AG09319 (cell line): ENCODE measurements at regions not wholly inside any gene's neighbourhood (a gene's known extent, or its start where the extent isn't known, plus 50 kb on each side); places are given as distances from the start of the nearest gene placed in this dataset.
"Not testable (repeated sequence)": the region's sequence is repeated elsewhere in the genome, so short reads cannot be mapped to it uniquely, and the experiment has no call there.

Source experiments
- DNase-seq: peaks from one replicate; pipeline ENCODE4 v3.0.0-alpha.2; 2010; ENCODE audit warnings: low read depth; ENCODE audit errors: extremely low read depth
- TF ChIP-seq, protein P1 (sequence below): IDR thresholded peaks from 2 replicates; pipeline ENCODE4 v1.5.1; 2011; ENCODE audit warnings: low read depth, mild to moderate bottlenecking, inconsistent platforms, low read length, moderate library complexity

GRCh38 chr3:82628385-82629014 is 867.1 kb upstream of the GBE1 start:
- TF ChIP-seq, protein P1, sequence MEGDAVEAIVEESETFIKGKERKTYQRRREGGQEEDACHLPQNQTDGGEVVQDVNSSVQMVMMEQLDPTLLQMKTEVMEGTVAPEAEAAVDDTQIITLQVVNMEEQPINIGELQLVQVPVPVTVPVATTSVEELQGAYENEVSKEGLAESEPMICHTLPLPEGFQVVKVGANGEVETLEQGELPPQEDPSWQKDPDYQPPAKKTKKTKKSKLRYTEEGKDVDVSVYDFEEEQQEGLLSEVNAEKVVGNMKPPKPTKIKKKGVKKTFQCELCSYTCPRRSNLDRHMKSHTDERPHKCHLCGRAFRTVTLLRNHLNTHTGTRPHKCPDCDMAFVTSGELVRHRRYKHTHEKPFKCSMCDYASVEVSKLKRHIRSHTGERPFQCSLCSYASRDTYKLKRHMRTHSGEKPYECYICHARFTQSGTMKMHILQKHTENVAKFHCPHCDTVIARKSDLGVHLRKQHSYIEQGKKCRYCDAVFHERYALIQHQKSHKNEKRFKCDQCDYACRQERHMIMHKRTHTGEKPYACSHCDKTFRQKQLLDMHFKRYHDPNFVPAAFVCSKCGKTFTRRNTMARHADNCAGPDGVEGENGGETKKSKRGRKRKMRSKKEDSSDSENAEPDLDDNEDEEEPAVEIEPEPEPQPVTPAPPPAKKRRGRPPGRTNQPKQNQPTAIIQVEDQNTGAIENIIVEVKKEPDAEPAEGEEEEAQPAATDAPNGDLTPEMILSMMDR, result no peak
- no peak for DNase-seq

- TF ChIP-seq, protein P1, result no peak
- no peak for DNase-seq
Measured at GRCh38 chr3:82627733-82628132, 866.3 kb upstream of the GBE1 start.

DNA sequence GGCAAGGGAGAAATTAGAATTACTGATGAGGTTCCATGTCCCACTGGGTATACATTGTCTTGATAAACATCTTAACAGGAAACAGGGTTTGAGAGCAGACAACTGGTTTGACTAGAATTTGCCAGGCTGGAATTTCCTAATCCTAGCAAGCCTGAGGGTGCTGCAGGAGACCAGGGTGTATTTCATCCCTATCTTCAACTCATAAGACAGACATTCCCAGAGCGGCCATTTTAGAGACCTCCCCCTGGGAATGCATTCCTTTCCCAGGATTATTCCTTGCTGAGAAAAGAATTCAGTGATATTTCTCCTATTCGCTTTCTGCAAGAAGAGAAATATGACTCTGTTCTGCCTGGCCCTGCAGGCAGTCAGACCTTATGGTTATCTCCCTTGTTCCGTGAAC is 859.3 kb upstream of the GBE1 start:
- DNase-seq, result not testable (repeated sequence)

DNA sequence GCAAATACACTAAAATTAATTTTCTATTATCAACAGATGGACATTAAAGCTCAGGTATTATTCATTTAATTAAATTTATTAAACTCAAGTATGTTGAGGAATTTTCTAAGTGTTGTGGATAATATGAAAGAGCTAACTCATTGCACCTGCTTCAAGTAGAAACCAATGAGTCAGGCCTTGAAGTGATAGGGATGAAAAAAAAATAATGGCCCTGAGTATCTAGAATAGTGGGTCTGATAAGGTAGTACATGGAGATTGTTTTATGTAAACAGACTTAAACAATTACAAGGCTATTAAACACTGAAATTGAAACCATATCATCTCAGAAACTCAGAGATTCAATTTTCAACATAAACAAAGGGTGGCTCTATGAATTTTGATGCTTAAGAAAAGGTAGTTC is 857.1 kb upstream of the GBE1 start:
- TF ChIP-seq, protein P1, result no peak
- DNase-seq, result no peak

DNA sequence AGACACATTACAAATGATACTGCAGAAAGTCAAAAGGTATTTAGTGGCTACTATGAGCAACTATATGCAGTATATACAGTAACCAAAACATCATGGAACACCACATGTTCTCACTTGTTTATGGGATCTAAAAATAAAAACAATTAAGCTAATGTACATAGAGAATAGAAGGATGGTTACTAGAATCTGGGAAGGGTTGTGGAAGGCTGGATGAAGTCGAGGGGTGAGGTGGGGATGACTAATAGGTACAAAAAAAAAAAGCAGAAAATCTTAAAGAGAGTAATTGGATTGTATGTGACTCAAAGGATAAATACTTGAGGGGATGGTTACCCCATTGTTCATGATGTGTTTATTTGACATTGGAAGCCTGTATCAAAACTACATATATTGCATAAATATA is 848.8 kb upstream of the GBE1 start:
- TF ChIP-seq, protein P1, result no peak
- DNase-seq, result no peak

DNA sequence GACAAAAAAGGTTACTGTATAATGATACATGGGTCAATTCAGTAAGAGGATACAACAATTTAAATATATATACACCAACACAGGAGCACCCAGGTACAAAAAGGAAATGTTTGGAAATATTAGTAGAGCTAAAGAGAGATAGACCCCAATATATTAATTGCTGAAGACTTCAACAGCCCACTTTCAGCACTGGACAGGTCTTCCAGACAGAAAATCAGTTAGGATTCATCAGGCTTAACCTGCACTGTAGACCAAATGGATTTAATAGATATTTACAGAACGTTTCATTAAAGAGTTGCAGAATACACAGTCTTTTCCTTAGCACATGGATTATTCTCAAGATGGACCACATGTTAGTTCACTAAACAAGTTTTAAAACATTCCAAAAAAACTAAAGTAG is 845.9 kb upstream of the GBE1 start:
- TF ChIP-seq, protein P1, result no peak
- DNase-seq, result no peak

DNA sequence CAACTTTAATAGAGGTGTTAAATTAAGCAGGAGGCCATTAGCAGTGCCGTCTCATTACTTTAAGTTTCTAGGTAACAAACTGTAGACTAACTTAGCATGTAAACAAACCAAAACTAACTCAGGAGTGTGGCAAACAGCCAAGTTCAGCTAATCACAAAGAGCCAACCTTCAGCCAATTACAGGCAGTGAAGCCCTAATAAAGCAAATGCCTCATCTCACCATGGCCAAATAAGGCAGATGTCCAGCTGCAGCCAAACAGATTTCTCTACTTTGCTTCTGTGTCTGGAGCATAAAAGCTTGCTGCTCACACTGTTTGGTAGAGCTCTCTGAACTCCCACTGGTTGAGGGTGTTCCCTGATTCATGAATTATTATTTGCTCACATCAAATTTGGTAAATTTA is 835.4 kb upstream of the GBE1 start:
- TF ChIP-seq, protein P1, result no peak
- no peak for DNase-seq

DNA sequence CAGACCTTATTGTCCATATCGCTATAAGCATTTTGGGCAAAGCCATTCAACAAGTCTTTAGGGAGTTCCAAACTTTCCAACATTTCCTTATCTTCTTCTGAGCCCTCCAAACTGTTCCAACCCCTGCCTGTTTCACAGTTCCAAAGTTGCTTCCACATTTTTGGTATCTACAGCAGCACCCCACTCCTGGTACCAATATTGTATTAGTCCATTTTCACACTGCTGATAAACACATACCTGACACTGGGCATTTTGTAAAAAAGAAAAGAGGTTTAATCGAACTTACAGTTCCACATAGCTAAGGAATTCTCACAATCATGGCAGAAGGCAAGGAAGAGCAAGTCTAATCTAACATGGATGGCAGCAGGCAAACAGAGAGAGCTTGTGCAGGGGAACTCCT is 834.1 kb upstream of the GBE1 start:
- TF ChIP-seq, protein P1, result no peak

More for the DNA sequence above, 834.1 kb upstream of the GBE1 start:
- no peak for DNase-seq
